ENCODE measurements at regions not wholly inside any gene's neighbourhood (a gene's known extent, or its start where the extent isn't known, plus 50 kb on each side); places are given as distances from the start of the nearest gene placed in this dataset.
"Not testable (repeated sequence)": the region's sequence is repeated elsewhere in the genome, so short reads cannot be mapped to it uniquely, and the experiment has no call there.

GRCh38 chr18:14393563-14394103 is 149.8 kb downstream of the POTEC start:
- H3K9me3 Mint-ChIP-seq; H3K4me3 Mint-ChIP-seq; POLR2A ChIA-PET; CTCF ChIA-PET; DNase-seq; H3K27ac Mint-ChIP-seq; H3K27me3 Mint-ChIP-seq; H3K4me1 Mint-ChIP-seq (ENCODE audit: low read depth); H3K36me3 Mint-ChIP-seq; intact Hi-C loops (cut with micrococcal nuclease): not testable (repeated sequence)

DNA sequence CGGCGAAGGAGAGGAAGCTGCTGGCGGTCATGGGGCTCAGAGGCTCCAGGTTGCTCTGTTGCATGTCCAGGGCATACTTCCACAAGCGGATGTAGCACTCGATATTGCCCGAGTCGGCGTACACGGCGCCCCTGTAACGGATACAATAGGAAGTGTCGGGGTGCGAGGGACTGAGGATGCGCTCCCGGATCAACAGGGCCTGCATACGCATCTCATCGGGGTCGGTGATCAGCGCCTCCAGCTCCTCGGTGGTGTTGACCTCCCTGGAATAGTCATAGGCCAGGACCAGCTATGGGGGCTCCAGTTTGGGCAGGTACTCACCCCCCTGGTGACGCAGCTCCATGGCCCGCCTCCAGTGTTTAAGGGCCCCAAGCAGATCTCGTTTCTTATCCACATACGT is 150.8 kb downstream of the POTEC start:
- POLR2A ChIA-PET; DNase-seq; H3K9me3 Mint-ChIP-seq; H3K36me3 Mint-ChIP-seq; intact Hi-C loops (cut with micrococcal nuclease); H3K4me3 Mint-ChIP-seq; H3K27ac Mint-ChIP-seq; CTCF ChIA-PET; H3K27me3 Mint-ChIP-seq; H3K4me1 Mint-ChIP-seq (ENCODE audit: low read depth): not testable (repeated sequence)

GRCh38 chr18:14384961-14385360 is 158.4 kb downstream of the POTEC start:
- DNase-seq; H3K27me3 Mint-ChIP-seq; H3K36me3 Mint-ChIP-seq; H3K9me3 Mint-ChIP-seq; H3K4me1 Mint-ChIP-seq (ENCODE audit: low read depth); H3K27ac Mint-ChIP-seq; H3K4me3 Mint-ChIP-seq; CTCF ChIA-PET; POLR2A ChIA-PET; intact Hi-C loops (cut with micrococcal nuclease): not testable (repeated sequence)

DNA sequence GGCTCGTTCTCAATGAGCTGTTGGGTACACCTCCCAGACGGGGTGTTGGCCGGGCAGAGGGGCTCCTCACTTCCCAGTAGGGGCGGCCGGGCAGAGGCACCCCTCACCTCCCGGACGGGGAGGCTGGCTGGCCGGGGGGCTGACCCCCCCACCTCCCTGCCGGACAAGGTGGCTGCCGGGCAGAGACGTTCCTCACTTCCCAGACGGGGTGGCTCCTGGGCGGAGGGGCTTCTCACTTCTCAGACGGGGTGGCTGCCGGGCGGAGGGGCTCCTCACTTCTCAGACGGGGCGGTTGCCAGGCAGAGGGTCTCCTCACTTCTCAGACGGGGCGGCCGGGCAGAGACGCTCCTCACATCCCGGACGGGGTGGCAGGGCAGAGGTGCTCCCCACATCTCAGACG is 160.7 kb downstream of the POTEC start:
- H3K9me3 Mint-ChIP-seq; POLR2A ChIA-PET; H3K4me1 Mint-ChIP-seq (ENCODE audit: low read depth); H3K27me3 Mint-ChIP-seq; H3K27ac Mint-ChIP-seq; CTCF ChIA-PET; H3K4me3 Mint-ChIP-seq; DNase-seq; H3K36me3 Mint-ChIP-seq; intact Hi-C loops (cut with micrococcal nuclease): not testable (repeated sequence)

GRCh38 chr18:14379489-14379888 is 163.9 kb downstream of the POTEC start:
- H3K9me3 Mint-ChIP-seq; H3K4me1 Mint-ChIP-seq (ENCODE audit: low read depth); H3K27ac Mint-ChIP-seq; H3K27me3 Mint-ChIP-seq; H3K36me3 Mint-ChIP-seq; POLR2A ChIA-PET; intact Hi-C loops (cut with micrococcal nuclease); H3K4me3 Mint-ChIP-seq; CTCF ChIA-PET; DNase-seq: not testable (repeated sequence)

GRCh38 chr18:14378376-14378775 is 165.0 kb downstream of the POTEC start:
- DNase-seq; H3K27ac Mint-ChIP-seq; POLR2A ChIA-PET; H3K4me3 Mint-ChIP-seq; H3K36me3 Mint-ChIP-seq; intact Hi-C loops (cut with micrococcal nuclease); H3K27me3 Mint-ChIP-seq; CTCF ChIA-PET; H3K9me3 Mint-ChIP-seq; H3K4me1 Mint-ChIP-seq (ENCODE audit: low read depth): not testable (repeated sequence)

- H3K27ac Mint-ChIP-seq; H3K36me3 Mint-ChIP-seq; H3K4me1 Mint-ChIP-seq (ENCODE audit: low read depth); CTCF ChIA-PET; H3K27me3 Mint-ChIP-seq; DNase-seq; H3K4me3 Mint-ChIP-seq; H3K9me3 Mint-ChIP-seq; intact Hi-C loops (cut with micrococcal nuclease); POLR2A ChIA-PET: not testable (repeated sequence)
Observed at GRCh38 chr18:14361346-14361745, 182.1 kb downstream of the POTEC start.

GRCh38 chr18:14357553-14358297 is 185.7 kb downstream of the POTEC start:
- H3K4me1 Mint-ChIP-seq (ENCODE audit: low read depth); H3K9me3 Mint-ChIP-seq; H3K4me3 Mint-ChIP-seq; H3K27ac Mint-ChIP-seq; intact Hi-C loops (cut with micrococcal nuclease); POLR2A ChIA-PET; DNase-seq; H3K36me3 Mint-ChIP-seq; CTCF ChIA-PET; H3K27me3 Mint-ChIP-seq: not testable (repeated sequence)

DNA sequence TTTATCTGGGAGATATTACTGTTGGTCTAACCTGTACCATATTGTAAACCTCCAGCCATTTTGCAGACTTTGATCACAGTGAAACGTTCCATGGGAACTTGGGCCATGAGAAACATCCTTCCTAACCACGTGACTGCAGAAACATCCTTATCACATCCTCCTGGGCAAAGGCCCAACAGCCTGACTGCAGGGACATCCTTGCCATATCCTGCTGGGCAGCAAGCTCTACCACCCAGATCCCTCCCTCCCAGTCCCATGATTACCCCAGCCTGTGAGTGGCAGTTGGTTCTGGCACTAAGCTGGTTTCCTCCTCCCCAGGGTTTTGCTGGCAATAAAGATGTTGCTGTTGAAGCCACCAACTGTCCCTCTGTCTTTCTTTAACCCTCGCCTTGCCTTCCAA is 201.2 kb downstream of the POTEC start:
- H3K27me3 Mint-ChIP-seq; H3K4me1 Mint-ChIP-seq (ENCODE audit: low read depth); H3K27ac Mint-ChIP-seq; POLR2A ChIA-PET; DNase-seq; H3K9me3 Mint-ChIP-seq; intact Hi-C loops (cut with micrococcal nuclease); H3K4me3 Mint-ChIP-seq; CTCF ChIA-PET; H3K36me3 Mint-ChIP-seq: not testable (repeated sequence)

DNA sequence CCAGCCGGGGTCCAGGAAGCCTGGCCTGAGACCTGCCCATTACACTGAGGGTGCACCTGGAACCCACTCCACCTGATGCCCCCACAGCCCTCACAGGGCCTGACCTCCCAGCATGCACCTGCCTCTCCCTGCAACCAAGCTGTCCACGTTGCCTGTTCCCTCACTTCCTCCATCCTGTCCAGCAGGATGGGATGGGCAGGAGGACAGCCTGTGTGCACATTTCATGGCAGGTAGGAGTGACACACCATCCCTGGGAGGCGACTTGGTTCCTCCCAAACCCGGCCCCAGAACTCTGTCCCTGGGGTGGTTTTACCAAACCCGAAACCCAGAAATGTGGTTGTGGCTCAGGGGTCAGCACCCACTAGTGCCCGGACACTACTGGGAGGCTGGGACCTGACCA is 203.8 kb upstream of the ZNF519 start:
- DNase-seq; intact Hi-C loops (cut with micrococcal nuclease); H3K4me3 Mint-ChIP-seq; CTCF ChIA-PET; H3K36me3 Mint-ChIP-seq; H3K4me1 Mint-ChIP-seq (ENCODE audit: low read depth); H3K27ac Mint-ChIP-seq; H3K27me3 Mint-ChIP-seq; POLR2A ChIA-PET; H3K9me3 Mint-ChIP-seq: not testable (repeated sequence)

- H3K4me1 Mint-ChIP-seq (ENCODE audit: low read depth); H3K27me3 Mint-ChIP-seq; H3K36me3 Mint-ChIP-seq; POLR2A ChIA-PET; H3K4me3 Mint-ChIP-seq; H3K27ac Mint-ChIP-seq; intact Hi-C loops (cut with micrococcal nuclease); DNase-seq; CTCF ChIA-PET; H3K9me3 Mint-ChIP-seq: not testable (repeated sequence)
Observed at GRCh38 chr18:14321217-14321616, 189.0 kb upstream of the ZNF519 start.

DNA sequence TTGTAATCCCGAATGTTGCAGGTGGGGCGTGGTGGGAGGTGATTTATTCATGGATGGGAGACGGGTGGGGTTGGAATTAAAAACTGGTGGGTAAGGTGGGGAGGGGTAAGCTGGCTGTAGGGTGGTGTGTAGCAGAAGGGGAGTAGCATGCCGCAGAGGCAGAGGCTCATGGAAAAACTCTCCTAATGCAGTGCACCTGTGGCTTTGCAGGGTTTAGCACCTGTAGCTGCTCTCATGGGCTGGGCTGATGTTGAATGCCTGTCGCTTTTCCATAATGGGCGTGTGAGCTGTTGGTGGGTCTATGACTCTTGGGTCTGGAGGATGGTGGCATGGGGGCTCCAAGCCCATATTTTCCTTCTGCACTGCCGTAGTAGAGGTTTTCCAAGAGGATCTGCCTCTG is 169.0 kb upstream of the ZNF519 start:
- CTCF ChIA-PET; H3K27me3 Mint-ChIP-seq; H3K36me3 Mint-ChIP-seq; DNase-seq; H3K4me1 Mint-ChIP-seq (ENCODE audit: low read depth); POLR2A ChIA-PET; H3K9me3 Mint-ChIP-seq; H3K27ac Mint-ChIP-seq; H3K4me3 Mint-ChIP-seq; intact Hi-C loops (cut with micrococcal nuclease): not testable (repeated sequence)

DNA sequence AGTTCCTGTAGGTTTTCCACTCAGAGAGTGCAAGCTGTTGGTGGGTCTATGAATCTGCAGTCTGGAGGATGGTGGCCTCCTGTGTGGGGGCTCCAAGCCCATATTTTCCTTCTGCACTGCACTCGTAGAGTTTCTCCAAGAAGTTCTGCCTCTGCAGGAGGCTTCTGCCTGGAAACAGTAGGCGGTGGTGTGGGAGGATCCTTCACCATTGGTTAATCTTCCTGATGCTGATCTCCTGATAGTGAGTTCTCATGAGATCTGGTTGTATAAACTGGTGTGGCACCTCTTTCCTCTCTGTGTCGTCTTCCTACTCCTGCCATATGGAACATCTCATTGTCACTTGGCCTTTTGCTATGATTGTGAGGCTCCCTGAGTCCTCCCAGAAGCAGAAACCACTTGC is 162.8 kb upstream of the ZNF519 start:
- CTCF ChIA-PET; POLR2A ChIA-PET; DNase-seq; H3K9me3 Mint-ChIP-seq; H3K4me3 Mint-ChIP-seq; intact Hi-C loops (cut with micrococcal nuclease); H3K27ac Mint-ChIP-seq; H3K4me1 Mint-ChIP-seq (ENCODE audit: low read depth); H3K27me3 Mint-ChIP-seq; H3K36me3 Mint-ChIP-seq: not testable (repeated sequence)

All from activated CD4-positive, alpha-beta memory T cell treated with anti-CD3 and anti-CD28 coated beads for 36 hours (primary cell).